ENCODE measurements at regions not wholly inside any gene's neighbourhood (a gene's known extent, or its start where the extent isn't known, plus 50 kb on each side); places are given as distances from the start of the nearest gene placed in this dataset.

GRCh38 chr2:12096051-12096787 lies 349.8 kb downstream of the LPIN1 start:
- dilution Hi-C loops (cut with MboI; ENCODE audit: extremely low pct_ligation_motif_present, low sequenced_read_pairs) (no loop called here), intact Hi-C loops (cut with micrococcal nuclease) (no loop called here)
- Histone ChIP-seq H2AFZ (ENCODE audit: low read depth, low read length) (no peak overlapping the region), H3K4me2 (ENCODE audit: insufficient read depth, low read length) (no peak overlapping the region), H3K79me2 (ENCODE audit: control insufficient read depth, insufficient read depth, low read length) (no peaks in the 10 kb centered on the region), H3K4me1 (ENCODE audit: control insufficient read depth, extremely low read depth, insufficient read depth, low read length) (no peaks in the 10 kb centered on the region), H3K36me3 (ENCODE audit: control insufficient read depth in 2 of 2, extremely low read depth in 1 of 2, insufficient read depth in 2 of 2, low read length in 2 of 2) (no peaks in the 10 kb centered on the region), H4K20me1 (replicated peaks; ENCODE audit: control insufficient read depth, extremely low read depth, insufficient read depth, low read length) (no peaks in the 10 kb centered on the region), H3K27me3 (ENCODE audit: control insufficient read depth in 2 of 2, insufficient read depth in 2 of 2, low read length in 2 of 2) (no peaks in the 10 kb centered on the region), H3K9ac (replicated peaks; ENCODE audit: extremely low read depth, insufficient read depth, low read length) (no peak overlapping the region), H3K9me1 (replicated peaks; ENCODE audit: control insufficient read depth, extremely low read depth, insufficient read depth, low read length) (no peaks in the 10 kb centered on the region), H3K4me3 (replicated peaks in 1 of 3; ENCODE audit: insufficient read depth in 1 of 3, low read depth in 1 of 3, low read length in 3 of 3) (no peak overlapping the region), H3K27ac (ENCODE audit: insufficient read depth, low read depth, low read length) (no peak overlapping the region), H3K9me3 (replicated peaks; ENCODE audit: control insufficient read depth, insufficient read depth, low read length) (no peaks in the 10 kb centered on the region)
- TF ChIP-seq FOS (IDR thresholded peaks at IDR 0.05; ENCODE audit: borderline replicate concordance, insufficient read depth, low read length) (no peak), POLR2A (IDR thresholded peaks at IDR 0.05; ENCODE audit: low read depth, low read length) (no peak), CTCF (IDR thresholded peaks at IDR 0.05; ENCODE audit: extremely low read depth in 1 of 2, insufficient read depth in 1 of 2, low read depth in 1 of 2, low read length in 2 of 2) (no peak), MAX (IDR thresholded peaks at IDR 0.05; ENCODE audit: insufficient read depth, insufficient read length) (no peak), POLR2AphosphoS5 (IDR thresholded peaks at IDR 0.05; ENCODE audit: insufficient read depth, low read depth, low read length) (no peak), EZH2 (IDR thresholded peaks at IDR 0.05; ENCODE audit: borderline replicate concordance, low read depth, low read length, severe bottlenecking) (no peak), GATA2 (IDR thresholded peaks at IDR 0.05; ENCODE audit: insufficient read depth, insufficient read length, low read depth, low read length) (no peak)
- no peak for FAIRE-seq
- BruUV-seq (replicated peaks) = no TSS peak
- no peak for DNase-seq (ENCODE audit: low read depth, low spot score)
- ChIA-PET POLR2A (no interaction called here), CTCF (interaction anchor here (1.0 to 2.1 kb wide), 5 partner anchors 8 to 266 kb away, joined by 3 to 5 read pairs (median 4); no protein-coding TSS in a partner anchor)

Measured in endothelial cell of umbilical vein (primary cell).